HK-2 (cell line): ENCODE measurements at regions not wholly inside any gene's neighbourhood (a gene's known extent, or its start where the extent isn't known, plus 50 kb on each side); places are given as distances from the start of the nearest gene placed in this dataset.

Source experiments
- DNase-seq: peaks from one replicate; pipeline ENCODE4 v3.0.0-alpha.2; 2018; ENCODE audit not compliant: unreplicated experiment

DNA sequence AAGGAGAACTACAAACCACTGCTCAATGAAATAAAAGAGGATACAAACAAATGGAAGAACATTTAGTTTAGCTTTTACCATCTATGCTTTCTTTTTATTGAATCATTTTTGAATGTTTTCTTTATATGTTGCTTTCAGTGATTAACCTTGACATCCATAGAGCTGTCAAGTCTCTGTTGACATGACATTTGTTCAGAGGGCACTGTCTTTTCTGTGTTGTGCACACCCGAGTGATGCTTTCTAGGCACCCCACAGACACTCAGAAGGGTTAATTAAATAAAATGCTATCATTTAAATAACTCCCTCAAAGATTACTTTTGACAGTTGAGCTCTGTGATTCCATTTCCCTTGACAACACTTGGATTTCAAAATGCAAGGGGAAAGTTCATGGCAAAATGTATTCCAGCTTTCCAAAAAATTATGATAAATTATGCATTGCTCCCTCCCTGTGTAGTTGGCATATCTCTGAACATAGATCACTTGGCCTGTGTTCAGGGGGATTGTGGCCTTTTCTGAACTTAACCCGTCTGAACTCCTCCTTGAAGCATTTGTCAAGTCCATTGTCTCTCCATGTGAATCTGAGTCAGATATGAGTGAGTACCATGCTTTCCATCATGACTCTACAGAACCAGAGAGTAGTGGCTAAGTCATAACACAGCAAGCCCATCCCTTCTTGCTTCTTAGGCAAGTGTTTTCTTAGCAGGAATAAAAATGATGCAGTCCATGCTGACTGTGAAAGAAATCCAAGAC, 372.6 kb downstream of the RPRM start:
- DNase-seq: no peak

DNA sequence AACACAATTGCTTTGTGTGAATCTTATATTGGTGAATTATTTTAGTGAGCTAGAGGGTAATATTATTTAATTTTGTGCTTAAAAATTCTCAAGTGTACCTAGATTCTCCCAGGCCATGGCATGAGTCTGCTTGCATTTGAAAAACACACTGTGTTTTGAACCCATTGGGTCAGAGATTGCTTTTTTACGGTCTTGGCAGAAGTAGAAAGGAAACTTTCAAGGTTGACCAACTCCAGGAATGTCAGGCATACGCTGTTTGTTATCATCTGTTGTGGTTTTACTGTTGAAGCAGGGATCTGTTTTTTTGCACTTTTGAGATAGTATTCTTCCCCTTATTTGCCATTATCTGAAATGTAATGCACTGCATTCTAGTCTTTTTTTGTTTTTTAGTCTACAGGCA, 377.4 kb downstream of the RPRM start:
- no peak for DNase-seq

DNA sequence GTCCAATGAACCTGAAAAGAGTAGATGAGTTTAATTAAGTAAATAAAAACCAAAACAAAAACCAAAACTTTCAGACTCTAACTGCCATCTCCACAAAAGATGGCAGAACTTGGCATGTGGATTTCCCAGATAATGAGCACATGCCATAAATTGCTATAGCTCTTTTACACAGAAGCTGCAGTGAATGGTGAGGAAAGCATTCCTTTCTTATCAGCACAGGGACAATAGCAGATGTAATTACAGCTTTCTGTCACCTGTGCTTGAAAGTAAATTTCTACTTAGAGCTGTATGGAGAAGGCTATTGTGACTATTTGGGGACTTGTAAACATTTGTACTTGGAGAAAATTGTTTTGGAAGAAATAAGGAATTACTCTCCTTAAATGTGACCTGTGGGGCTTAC, 378.4 kb downstream of the RPRM start:
- no peak for DNase-seq

DNA sequence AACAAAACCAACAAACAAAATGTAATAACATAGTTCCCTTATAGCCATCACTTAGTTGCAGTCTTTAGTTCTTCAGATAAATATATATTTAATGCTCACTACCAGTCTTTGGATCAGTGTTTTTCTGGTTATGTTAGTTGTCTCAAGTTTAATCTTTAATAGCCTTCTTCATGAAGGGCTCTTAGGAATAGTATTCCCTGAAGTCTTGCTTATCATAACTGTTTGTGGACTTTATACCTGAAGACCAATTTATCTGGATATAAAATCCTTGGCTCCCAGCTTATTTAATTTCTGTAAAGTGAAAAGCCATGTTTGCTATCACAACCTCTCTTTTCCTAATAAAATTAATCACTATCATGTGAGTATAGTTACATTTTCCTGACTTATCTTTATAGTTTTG, 379.7 kb downstream of the ARL6IP6 start:
- no peak for DNase-seq

DNA sequence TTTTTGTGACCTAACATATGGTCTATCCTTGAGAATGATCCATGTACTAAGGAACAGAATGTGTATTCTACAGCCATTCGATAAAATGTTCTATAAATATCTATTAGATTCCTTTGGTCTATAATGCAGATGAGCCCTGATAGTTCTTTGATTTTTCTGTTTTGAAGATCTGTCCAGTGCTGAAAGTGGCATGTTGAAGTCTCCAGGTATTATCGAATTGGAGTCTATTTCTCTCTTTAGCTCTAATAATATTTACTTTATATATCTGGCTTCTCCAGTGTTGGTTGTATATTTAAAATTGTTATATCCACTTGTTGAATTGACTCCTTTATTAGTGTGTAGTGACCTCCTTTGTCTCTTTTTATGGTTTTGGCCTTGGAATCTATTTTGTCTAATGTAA, 377.9 kb downstream of the ARL6IP6 start:
- no peak for DNase-seq

DNA sequence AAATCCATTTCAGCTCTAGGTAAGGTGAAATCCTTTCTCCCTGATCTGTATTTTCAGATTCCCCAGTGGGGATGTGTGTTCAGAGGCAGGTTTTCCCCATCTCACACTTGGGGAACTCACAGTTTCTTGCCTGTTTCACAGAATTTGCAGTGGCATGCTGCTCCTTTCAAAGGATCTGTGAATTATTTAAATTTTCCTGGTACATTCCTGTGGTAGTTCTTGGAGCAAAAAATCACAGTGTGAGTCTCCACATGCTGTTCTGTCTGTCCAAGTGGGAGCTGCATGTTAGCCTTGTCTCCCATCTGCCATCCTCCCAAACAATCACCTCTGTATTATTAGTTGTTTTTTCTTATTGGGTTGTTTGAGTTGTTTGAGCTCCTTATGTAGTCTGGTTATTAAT, 372.9 kb downstream of the ARL6IP6 start:
- no peak for DNase-seq

DNA sequence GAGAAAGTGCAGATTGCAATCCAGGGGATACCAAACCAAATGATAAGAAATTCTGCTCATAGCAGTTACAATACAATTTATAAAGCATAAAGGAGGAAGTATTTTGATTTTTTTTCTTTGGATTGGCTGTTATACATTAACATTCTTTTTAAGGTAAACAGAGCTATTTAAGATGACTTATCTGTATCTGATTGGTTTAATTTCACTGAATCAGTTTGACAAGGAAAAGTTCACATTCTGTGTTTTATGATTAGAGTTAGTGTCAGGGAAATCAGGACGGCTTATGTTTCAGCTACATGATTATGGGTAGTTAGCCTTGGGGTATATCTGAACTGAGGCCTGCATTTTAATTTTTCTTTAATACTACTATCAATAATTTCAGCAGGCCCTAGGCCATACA, 360.9 kb downstream of the ARL6IP6 start:
- DNase-seq: no peak

DNA sequence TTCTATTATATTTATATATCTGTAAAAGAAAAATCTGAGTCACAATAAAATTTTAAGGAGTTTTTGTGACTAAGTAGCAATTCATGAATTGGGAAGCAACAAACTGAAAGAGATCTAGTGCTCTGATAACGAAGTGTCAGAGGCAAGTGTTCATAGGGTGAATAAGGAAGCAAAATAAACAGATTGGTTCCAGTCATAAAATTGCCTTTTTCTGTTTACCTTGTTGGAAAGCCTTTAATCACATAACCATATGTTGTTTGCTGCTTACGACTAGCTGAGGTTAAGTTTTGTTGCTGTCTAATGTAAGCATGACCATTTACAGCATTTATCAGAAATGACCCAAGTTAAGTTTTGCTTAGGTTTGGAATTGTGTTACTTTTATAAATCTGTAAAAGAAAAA, 358.9 kb downstream of the ARL6IP6 start:
- DNase-seq: no peak

DNA sequence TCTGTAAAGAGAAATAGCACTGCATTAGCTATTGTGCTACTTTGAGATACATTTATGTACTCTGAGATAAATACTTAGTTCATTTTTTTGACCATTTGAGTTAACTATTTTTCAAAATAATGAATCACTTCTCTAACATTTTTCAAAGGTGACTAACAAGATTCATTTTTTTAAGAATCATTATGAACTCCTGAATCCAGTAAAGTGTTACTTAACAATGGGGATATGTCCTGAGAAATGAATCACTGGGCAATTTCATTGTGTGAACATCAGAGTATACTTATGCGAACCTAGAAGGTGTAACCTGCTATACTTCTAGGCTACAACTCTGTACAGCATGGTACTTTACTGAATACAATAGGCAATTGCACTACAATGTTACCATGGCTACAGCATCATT, 355.8 kb downstream of the ARL6IP6 start:
- DNase-seq: no peak

DNA sequence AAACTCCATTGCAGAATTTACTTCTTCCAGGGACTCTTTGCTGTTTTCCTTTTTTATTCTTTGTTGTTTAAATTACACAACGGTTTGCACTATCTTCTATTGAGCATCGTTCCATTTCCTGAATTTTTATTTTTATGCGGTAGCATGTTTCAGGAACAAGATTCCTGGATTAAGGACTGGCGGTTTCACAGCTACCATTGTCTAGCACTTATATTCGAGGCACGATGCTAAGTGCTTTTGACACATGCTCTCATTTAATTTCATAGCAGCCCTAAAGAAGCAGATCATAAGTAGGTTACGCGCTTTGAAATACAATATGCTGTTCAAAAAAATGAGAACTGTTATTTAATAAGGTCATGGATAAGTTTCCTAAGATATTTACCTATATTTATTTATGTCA, 354.4 kb downstream of the ARL6IP6 start:
- no peak for DNase-seq

DNA sequence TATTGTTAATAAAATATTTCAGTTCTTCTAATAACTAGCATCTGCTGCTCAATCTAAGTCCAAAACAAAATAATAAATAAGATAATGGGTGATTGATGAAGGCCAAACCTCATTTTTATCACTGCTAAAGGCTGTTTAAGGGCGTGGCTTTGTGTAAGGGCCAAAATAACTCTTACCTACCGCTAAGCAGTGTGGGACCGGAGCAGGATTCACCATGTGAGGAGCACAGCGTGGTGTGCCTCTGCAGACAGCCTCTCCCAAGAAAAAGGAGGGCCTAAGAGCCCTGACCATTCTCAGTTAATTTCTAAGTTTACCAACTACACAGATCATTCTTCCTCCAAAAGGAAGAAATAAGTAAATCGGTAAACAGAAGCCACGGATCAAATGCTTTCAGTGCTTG, 353.7 kb downstream of the ARL6IP6 start:
- DNase-seq: no peak

DNA sequence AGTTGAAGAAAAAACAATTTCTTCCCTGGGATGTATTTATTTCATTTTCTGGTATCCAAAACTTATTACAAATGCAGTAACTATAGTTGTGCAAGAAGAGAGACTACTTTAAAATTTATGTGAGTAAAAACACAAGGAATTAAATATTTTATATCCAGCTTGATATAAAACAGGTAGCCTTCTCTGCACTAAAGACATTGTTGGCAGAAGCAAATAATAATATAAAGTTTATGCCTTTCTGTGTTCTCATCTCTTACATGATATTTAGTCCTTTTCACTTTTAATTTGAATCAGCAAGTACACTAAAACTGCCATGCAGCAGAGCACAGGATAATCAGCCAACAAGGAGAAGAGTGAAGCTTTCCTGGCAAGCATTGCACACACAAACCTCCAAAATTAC, 352.7 kb downstream of the ARL6IP6 start:
- no peak for DNase-seq

DNA sequence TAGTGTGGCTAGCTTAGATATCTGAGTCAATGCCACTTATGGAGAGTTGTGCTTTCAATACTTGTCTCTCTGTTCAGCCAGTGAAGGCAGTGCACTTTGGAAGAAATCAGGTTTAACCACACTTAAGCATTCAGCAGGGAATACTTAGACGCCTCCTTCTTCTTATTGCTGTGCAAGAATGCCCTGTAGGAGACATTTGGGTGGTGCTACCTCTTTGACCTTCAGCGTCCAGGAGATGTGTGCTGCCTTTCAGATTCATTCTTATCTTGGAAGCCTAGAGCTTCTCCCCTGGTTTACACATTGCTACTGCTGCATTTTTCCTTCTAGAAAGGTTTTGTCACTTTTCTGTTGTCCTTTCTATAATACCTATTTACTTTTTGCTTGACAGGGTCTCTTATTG, 350.5 kb downstream of the ARL6IP6 start:
- DNase-seq: no peak

DNA sequence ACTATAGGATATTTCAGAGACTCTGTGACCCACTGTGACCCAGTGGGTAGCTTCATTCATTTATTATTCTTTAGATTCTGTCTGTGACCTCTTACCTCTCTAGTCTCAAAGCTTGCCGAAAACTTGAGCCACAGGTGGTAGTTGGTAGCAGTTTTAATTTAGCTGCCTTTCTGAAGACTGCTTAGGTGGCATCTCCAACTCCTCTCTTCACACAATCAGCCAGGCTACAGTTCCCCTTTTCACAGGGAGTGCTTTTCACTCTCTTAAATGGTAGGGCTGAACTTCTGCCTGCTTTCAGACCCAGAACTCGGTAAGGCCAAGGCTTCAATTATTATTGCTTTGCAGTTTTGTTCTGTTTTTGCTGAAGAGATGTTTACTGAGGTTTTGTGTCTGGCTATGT, 349.6 kb downstream of the ARL6IP6 start:
- no peak for DNase-seq

DNA sequence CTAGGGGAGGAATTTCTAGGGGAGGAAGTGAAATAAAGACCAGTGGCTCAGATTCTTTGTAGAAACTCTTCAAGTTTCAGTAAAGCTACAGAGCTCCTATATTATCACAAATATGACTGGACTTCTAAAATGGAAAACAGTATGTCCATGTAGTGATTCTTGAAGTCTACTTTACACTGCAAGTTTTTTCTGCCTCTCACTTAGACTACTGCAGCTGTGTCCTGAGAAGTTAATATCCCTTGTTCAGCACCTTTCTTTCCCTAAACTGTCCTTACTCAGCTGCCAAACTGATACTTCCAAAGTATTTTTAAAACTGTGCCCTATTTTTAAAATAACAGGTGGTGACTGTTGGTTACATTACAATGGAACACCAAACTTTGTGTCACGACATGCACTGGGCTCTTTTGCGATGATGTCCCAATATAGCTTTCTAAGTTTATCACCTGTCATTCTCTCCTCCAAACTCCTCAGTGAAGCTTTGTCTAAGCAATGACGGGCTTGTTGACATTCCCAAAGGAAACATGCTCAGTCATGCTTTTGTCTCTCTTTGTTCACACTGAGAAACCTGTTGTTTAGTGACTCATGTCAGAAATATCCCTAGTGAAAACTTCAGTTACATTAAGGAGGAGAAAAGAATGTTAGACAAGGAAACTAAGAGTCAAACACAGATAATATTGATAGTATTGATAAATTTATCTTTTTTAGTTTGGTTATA, 341.1 kb downstream of the ARL6IP6 start:
- peak; percentile 11 for DNase-seq

DNA sequence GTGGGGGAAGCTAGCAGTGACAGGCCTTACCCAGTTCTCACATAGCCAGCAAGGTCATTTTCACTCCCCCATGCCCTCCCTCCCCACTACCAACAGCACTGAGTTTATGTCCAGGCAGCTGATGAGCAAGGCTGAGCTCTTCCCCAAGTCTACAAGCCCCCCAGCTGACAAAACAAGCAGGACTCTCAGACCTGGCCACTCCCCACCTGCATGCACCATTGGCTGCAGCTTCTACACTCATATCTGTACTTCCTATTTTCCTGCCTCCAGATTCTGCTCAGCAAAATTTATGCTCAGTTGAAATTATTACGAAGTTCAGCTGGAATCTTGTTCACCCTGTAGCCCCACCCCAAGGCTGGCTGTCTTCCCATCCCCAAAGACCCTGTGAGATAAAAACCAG, 339.3 kb downstream of the ARL6IP6 start:
- DNase-seq: no peak

DNA sequence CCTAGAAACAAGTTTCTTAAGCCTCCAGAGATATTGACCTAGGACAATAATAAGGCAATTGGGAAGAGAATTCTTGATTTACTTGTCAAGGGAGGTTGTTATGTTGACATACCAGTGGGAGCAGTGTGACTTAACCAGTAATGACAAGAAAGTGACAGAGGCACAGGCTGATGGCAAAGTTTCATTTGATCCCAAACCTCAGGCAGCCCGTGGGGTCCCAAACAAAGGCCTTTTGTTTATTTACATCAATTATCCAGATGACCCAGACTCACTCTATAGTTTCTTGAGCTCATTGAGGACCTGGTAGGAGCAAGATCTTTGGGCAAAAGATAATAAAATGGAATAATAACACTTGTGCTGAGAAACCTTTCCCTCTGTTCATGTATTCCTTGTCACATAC, 336.8 kb downstream of the ARL6IP6 start:
- no peak for DNase-seq

DNA sequence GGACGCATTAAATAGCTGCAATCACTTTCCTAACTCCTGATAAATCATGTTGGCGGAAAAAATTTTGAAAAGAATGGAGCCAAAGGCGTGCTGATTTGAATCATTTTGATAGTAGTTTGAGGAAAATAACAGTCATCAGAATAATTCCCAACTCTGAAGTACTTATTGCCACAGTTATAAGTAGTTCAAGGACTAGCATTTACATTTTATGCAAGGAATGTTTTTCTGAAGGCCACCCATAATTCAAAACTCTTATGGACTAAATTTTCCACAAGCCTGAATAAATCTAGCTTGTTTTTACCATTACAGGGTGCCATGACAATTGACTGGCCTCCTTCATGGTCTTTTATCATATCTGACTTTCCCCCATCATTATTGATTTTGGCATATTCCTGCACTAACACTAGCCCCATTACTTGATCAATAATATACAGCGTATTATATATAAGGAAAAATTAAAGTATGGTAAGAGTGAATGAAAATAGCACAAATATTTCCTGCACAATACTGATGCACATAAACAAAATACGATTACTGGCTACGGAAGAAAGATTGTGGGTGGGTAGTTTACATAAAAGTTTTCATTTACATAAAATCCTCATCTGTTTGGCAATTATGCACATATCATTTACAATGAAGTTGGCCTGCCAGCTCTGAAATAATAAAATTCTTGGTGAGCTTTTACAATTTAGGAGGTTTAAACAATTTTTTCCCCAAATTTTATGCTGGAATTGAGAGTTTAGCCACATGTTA, 334.6 kb downstream of the ARL6IP6 start:
- DNase-seq: no peak

DNA sequence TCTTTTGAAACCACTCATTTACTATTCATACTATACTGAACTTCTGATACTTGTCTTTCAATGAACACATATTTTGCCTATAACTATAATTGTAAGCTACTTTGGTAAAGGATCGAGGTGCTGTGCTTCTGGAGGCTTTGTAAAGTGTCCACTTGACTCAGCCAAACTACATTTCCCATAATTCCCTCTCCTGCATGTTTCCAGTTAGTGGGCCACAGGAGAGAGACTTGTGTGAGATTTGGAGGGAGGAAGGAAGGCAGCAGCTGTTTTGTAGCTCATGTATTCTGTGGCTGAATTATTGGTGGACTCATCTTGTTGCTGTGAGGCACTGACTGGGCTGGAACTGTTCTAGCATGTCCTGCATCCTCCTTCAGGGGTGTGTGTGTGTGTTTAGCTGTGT, 328.8 kb downstream of the ARL6IP6 start:
- no peak for DNase-seq

DNA sequence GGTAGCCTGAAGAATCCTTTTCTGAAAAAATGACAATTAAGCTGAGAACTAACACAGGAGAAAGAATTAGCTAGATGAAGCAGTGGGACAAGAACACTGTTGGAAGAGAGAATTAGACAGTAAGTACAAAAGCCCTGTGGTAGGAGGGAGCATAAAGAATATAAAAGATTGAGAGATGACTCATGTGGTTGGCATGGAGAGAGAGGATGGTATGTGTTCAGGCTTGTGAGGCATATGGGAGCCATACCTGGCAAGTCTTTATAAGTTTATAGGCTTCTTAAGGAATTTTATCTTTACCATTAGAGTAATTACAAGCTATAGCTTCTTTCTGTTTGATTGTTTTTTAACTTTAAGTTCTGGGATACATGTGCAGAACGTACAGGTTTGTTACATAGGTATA, 325.0 kb downstream of the ARL6IP6 start:
- DNase-seq: no peak

DNA sequence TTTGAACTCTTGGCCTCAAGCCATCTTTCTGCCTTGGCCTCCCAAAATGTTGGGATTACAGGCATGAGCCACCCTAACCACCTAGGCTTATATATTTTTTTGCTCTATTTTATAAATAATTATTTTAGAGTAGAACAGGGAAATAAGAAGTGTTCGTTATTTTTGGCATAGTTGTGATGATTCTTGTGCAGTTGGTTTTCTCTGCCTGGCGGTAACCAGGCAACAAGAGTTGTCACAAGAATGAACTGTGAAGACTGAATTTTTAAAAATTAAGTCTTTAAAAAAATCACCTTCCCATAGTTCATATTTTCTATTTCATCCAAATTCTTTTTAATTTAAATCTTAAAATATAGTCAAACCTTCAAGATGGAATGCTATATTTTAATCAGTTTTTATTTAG, 310.2 kb downstream of the ARL6IP6 start:
- DNase-seq: no peak

DNA sequence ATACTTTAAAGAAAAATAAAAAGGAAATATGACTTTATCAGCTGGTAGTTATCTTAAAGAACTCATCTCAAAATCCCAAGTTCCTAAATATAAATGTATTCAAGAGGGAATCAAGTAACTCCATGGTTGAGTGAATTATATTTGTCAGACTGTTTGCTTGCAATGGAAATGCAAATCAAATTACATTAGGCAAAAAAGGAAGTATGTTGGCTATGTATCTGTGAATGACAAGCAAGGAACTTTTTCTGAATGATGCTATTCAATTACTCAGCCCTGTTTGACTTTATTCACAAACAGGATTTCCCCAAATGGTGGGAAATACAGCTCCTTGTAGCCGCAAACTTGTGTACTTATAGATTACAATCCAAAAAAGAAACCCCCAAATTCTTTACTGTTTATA, 309.1 kb downstream of the ARL6IP6 start:
- DNase-seq: no peak

DNA sequence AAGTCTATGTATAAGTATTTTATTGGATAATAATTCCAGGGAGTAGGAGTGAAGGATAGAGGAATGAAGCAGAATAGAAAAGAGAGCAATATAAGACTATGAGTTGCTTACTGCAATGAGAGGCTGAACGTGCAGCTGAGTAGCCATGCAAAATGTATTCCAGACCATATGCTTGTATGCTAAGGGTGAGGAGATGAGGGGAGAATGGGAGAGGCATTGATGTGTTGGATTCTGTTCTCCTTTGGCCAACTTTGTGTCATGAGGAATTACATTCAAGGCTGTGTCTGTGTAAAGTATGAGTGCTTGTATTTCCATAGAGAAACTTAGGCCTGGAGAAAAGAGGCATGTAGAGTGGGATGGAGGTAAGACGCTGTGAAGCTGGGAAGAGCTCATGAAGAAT, 301.8 kb downstream of the ARL6IP6 start:
- no peak for DNase-seq
